GM23338 (cell line): ENCODE measurements at regions not wholly inside any gene's neighbourhood (a gene's known extent, or its start where the extent isn't known, plus 50 kb on each side); places are given as distances from the start of the nearest gene placed in this dataset.

Experiments
- ATAC-seq: fragments of 200-7000 bp; cut with Tn5 transposase; 3 replicates; pipeline ENCODE4 v1.9.1; 2020
- DNase-seq: peaks from one replicate; pipeline ENCODE4 v3.0.0-alpha.2; 2015; ENCODE audit warnings: low spot score
- H2AFZ ChIP-seq: fragments of 200-600 bp; sonication (generic); 2 replicates; pipeline ENCODE4 v1.8.0; 2016; ENCODE audit warnings: antibody characterized with exemption, mild to moderate bottlenecking, moderate library complexity
- H3F3A ChIP-seq: fragments of 200-600 bp; sonication (generic); replicated peaks from 2 replicates; pipeline ENCODE4 v1.8.0; 2017; ENCODE audit warnings: antibody characterized with exemption, mixed run types, low read depth
- H3K27ac ChIP-seq: fragments of 200-600 bp; sonication (generic); 2 replicates; pipeline ENCODE4 v1.6.1; 2016; ENCODE audit warnings: low read depth
- H3K27me3 ChIP-seq: fragments of 200-600 bp; sonication (generic); 2 replicates; pipeline ENCODE4 v1.8.0; 2016; ENCODE audit warnings: mild to moderate bottlenecking, mixed run types, moderate library complexity; ENCODE audit not compliant: insufficient read depth
- H3K36me3 ChIP-seq: fragments of 200-600 bp; sonication (generic); 2 replicates; pipeline ENCODE4 v1.8.0; 2016; ENCODE audit warnings: mild to moderate bottlenecking; ENCODE audit not compliant: insufficient read depth
- H3K4me1 ChIP-seq: fragments of 200-600 bp; sonication (generic); 2 replicates; pipeline ENCODE4 v1.8.0; 2016; ENCODE audit warnings: mild to moderate bottlenecking, moderate library complexity; ENCODE audit not compliant: insufficient read depth
- H3K4me2 ChIP-seq: fragments of 200-600 bp; sonication (generic); 2 replicates; pipeline ENCODE4 v1.7.1; 2017; ENCODE audit warnings: mixed run types
- H3K4me3 ChIP-seq: fragments of 200-600 bp; sonication (generic); 2 replicates; pipeline ENCODE4 v1.6.1; 2016; ENCODE audit warnings: mixed run types
- H3K79me2 ChIP-seq: fragments of 200-600 bp; sonication (generic); replicated peaks from 2 replicates; pipeline ENCODE4 v1.8.0; 2017; ENCODE audit warnings: mild to moderate bottlenecking; ENCODE audit not compliant: insufficient read depth
- H3K9me2 ChIP-seq: fragments of 200-600 bp; sonication (generic); 2 replicates; pipeline ENCODE4 v1.8.0; 2017; ENCODE audit not compliant: insufficient read depth
- H4K20me1 ChIP-seq: fragments of 200-600 bp; sonication (generic); replicated peaks from 2 replicates; pipeline ENCODE4 v1.8.0; 2017; ENCODE audit warnings: mild to moderate bottlenecking; ENCODE audit not compliant: insufficient read depth
- H3K27ac Mint-ChIP-seq: 2 replicates; pipeline ENCODE4 v1.8.0; 2020; ENCODE audit warnings: inconsistent platforms, mild to moderate bottlenecking, moderate library complexity, mixed read lengths
- H3K27me3 Mint-ChIP-seq: 3 replicates; pipeline ENCODE4 v1.8.0; 2022; ENCODE audit warnings: low read depth, mild to moderate bottlenecking, moderate library complexity, mixed read lengths, inconsistent platforms; ENCODE audit not compliant: insufficient read depth, poor library complexity
- H3K36me3 Mint-ChIP-seq: 3 replicates; pipeline ENCODE4 v1.8.0; 2021; ENCODE audit warnings: low read depth, mild to moderate bottlenecking, inconsistent platforms, moderate library complexity, mixed read lengths
- H3K4me1 Mint-ChIP-seq: 3 replicates; pipeline ENCODE4 v1.8.0; 2020; ENCODE audit warnings: mild to moderate bottlenecking, inconsistent platforms, mixed read lengths
- H3K4me3 Mint-ChIP-seq: 3 replicates; pipeline ENCODE4 v1.8.0; 2021; ENCODE audit warnings: moderate library complexity, mild to moderate bottlenecking, inconsistent platforms, mixed read lengths
- H3K9me3 Mint-ChIP-seq: 3 replicates; pipeline ENCODE4 v1.8.0; 2020; ENCODE audit warnings: moderate library complexity, mild to moderate bottlenecking, inconsistent platforms, mixed read lengths
- ETS1 ChIP-seq: IDR thresholded peaks from 2 replicates; pipeline ENCODE4 v1.6.1; 2016; ENCODE audit warnings: antibody characterized with exemption
- EZH2 ChIP-seq: fragments of 200-600 bp; sonication (generic); IDR thresholded peaks from one replicate; pipeline ENCODE4 v1.8.0; 2017; ENCODE audit warnings: antibody characterized with exemption, mild to moderate bottlenecking, low read depth; ENCODE audit not compliant: unreplicated experiment
- EZH2phosphoT487 ChIP-seq: fragments of 200-600 bp; sonication (generic); IDR thresholded peaks from one replicate; pipeline ENCODE4 v1.8.1; 2018; ENCODE audit warnings: antibody characterized with exemption; ENCODE audit not compliant: unreplicated experiment
- JUNB ChIP-seq: IDR thresholded peaks from one replicate; pipeline ENCODE4 v1.6.1; 2016; ENCODE audit warnings: antibody characterized with exemption; ENCODE audit not compliant: unreplicated experiment
- REST ChIP-seq: IDR thresholded peaks from one replicate; pipeline ENCODE4 v1.6.1; 2018; ENCODE audit warnings: antibody characterized with exemption; ENCODE audit not compliant: unreplicated experiment

- Histone ChIP-seq H2AFZ (no peak overlapping the region), H3K27ac (no peak overlapping the region), H3K4me2 (no peak overlapping the region), H4K20me1 (no peaks in the 10 kb centered on the region), H3K79me2 (no peaks in the 10 kb centered on the region), H3K4me3 (no peak overlapping the region), H3K4me1 (no peaks in the 10 kb centered on the region), H3K27me3 (no peaks in the 10 kb centered on the region), H3K9me2 (no peaks in the 10 kb centered on the region), H3F3A (no peaks in the 10 kb centered on the region), H3K36me3 (no peaks in the 10 kb centered on the region; the same call in 1 of the 2 replicates)
- TF ChIP-seq ETS1 (no peak), EZH2 (no peak)
- ATAC-seq (no peak), DNase-seq (no peak)
- Mint-ChIP-seq H3K36me3 (peaks cover 11% of the 10 kb centered on the region), H3K4me1 (no peaks in the 10 kb centered on the region), H3K9me3 (peaks cover 19% of the 10 kb centered on the region), H3K27me3 (no peaks in the 10 kb centered on the region), H3K27ac (no peak overlapping the region), H3K4me3 (no peak overlapping the region)
Measured at GRCh38 chr15:69703532-69704187, 251.0 kb downstream of the RPLP1 start.

- no peak overlapping the region for H3K27ac ChIP-seq
- H3K9me3 Mint-ChIP-seq: peaks cover 25% of the 10 kb centered on the region
- TF ChIP-seq EZH2phosphoT487: no peak
- TF ChIP-seq JUNB: no peak
- TF ChIP-seq REST: no peak
- H3K4me2 ChIP-seq: no peak overlapping the region
- H4K20me1 ChIP-seq: no peaks in the 10 kb centered on the region
- H3F3A ChIP-seq: no peaks in the 10 kb centered on the region
- no peak overlapping the region for H3K27ac Mint-ChIP-seq
- H3K9me2 ChIP-seq: no peaks in the 10 kb centered on the region
- H3K36me3 ChIP-seq: no peaks in the 10 kb centered on the region; the same call in 1 of the 2 replicates
- no peaks in the 10 kb centered on the region for H3K4me1 Mint-ChIP-seq
- H3K27me3 ChIP-seq: no peaks in the 10 kb centered on the region
- H3K27me3 Mint-ChIP-seq: no peaks in the 10 kb centered on the region
- H3K36me3 Mint-ChIP-seq: peaks cover 14% of the 10 kb centered on the region
- H3K4me1 ChIP-seq: no peaks in the 10 kb centered on the region
- H2AFZ ChIP-seq: no peak overlapping the region
- DNase-seq (no peak), ATAC-seq (no peak)
- no peaks in the 10 kb centered on the region for H3K79me2 ChIP-seq
- no peak overlapping the region for H3K4me3 Mint-ChIP-seq
- H3K4me3 ChIP-seq: no peak overlapping the region
Measured at GRCh38 chr15:69704229-69704628, 251.6 kb downstream of the RPLP1 start.
